Activated CD4-positive, alpha-beta T cell treated with anti-CD3 and anti-CD28 coated beads, Interleukin-2, Interleukin-6, amounts not matched to agents 100 ng/mL and 50 ng/mL, durations not matched to agents 16 hours and 8 hours (primary cell): ENCODE measurements at regions not wholly inside any gene's neighbourhood (a gene's known extent, or its start where the extent isn't known, plus 50 kb on each side); places are given as distances from the start of the nearest gene placed in this dataset.

Experiments
- DNase-seq: peaks from one replicate; pipeline ENCODE4 v3.0.0-alpha.2; 2020

DNA sequence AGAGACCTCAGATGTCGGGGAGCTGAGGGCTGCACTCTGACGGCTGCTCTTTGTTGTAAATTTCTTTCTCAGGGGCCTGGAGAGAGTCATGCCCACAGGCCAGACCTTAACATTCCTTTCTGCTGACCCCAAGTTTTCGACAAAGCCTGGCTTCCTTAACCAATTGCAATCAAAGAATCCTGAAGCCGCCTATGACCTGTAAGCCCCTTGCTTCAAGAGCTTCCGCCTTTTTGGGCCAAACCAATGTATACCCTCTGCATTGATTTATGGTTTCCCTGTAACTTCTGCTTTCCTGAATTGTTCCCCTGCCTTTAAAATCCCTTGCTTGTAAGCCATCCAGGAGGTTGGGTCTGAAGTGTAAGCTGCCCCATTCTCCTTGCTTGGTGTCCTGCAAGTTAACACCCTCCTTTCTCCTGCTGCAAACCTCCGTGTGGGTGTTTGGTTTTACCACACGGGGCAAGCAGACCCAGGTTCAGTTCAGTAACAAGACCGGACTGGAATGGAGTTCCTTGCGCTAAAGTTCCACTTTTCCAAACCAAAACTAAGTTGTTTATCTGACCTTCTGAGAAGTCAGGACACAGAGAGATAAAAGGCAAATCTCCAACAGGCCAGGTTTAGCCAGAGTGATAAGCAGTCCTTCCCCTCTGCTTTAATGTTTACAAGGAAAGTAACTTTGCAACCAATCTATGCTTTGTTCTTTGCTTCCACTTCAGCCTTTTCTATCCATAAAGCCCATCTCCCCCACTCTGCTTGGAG, 141.6 kb downstream of the KCNJ12 start:
- DNase-seq, result no peak

DNA sequence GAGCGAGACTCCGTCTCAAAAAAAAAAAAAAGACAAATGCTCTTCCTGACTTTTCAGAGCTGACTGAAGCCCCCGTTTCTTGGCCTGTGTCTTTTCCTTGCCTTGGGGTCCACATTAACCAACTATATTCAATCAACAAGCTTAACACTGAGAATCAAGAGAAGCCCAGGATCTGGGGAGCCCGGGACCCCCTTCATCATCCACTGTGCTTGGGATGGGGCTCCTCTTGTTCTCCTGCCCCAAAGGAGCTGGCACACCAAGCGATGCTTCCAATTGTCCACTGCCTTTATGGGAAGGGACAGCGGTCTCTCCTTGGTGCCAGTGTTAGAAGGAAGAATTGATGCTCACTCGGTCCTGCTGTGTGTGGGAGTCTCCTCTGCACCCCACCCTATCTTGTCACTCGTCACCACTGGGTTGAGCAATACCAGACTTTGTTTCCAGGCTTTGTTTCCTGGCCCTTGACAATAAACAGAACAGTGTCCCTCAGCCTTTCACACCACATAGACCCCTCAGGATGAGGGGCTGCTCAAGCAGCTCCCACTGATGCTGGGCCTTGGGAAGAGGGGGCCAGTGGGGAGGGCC, 146.7 kb downstream of the KCNJ12 start:
- no peak for DNase-seq

DNA sequence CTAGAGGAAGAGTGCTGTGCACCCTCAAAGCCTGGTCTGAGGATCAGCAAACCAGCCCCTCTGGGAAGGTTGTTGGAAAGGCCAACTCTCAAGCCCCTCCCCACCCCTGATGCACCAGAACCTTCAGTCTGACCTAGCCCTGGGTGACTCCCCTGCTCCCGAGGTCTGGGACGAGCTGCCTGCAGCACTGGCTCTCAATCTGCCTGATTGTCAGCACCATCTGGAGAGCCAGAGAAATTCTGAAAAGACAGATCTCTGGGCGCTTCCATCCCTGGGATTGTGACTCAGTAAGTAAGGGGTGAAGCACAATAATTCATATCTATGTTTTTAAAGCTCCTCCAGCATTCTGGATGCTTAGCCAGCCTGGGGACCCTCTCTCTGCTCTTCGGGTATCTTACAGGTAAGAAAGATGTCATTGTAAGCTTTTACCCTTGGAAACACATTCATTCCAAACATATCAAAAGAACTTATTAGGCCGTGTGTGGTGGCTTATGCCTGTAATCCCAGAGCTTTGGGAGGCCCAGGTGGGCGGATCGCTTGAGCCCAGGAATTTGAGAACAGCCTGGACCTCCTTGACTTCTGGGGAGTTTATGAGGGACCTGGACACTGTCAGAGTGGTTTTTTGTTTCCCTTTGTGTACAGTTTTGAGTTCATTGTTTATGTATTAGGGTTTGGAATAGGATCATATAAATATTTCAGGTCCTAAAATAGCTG, 147.5 kb downstream of the KCNJ12 start:
- no peak for DNase-seq

DNA sequence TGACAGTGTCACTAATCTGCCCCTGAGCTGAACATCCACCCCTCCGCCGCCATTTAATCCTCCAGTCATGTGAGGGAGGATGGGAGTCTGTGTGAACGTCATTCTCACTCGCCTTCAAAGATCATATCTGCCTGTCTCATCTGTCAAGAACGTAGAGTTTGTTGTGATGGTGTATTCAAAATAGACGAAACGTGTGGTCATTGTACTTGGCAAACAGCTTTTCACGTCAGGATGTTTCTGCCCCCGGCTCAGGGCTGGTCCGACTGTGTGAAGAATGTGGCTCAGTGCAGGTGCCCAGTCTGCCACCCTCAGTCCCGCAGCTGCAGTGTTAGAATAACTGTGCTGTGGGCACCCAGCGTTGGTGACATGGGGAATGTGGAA, 148.0 kb downstream of the KCNJ12 start:
- no peak for DNase-seq

DNA sequence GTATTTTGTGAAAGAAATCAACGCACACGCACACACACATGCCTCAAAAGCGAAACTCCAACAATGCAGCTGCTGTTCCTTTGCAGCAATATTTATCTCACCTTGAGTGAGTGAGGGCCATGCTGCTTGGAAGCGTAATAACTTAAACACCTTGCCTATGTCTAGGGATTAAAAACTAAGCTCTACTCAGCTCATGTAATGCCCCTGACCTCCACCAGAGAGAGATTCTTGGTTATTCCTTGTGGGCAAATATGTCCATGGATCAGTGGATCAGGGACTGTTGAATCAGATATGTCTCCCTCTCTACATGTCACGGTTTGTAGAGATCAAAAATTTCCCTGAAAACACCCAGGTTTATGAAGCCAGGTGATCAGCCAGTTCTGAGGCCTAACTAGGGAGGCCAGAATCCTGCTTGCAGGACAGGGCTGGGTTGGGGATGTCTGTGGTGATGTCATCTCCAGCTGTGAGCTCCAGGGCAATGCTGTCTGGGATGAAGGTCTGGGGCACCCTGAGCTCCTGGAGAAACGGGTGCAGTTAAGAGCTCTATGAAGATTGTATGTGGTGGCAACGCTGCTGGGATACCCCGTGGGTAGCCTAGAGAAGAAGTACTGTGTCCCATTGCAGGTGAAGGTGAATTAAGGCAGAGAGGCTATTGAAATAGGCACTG, 149.4 kb downstream of the KCNJ12 start:
- DNase-seq, result no peak

DNA sequence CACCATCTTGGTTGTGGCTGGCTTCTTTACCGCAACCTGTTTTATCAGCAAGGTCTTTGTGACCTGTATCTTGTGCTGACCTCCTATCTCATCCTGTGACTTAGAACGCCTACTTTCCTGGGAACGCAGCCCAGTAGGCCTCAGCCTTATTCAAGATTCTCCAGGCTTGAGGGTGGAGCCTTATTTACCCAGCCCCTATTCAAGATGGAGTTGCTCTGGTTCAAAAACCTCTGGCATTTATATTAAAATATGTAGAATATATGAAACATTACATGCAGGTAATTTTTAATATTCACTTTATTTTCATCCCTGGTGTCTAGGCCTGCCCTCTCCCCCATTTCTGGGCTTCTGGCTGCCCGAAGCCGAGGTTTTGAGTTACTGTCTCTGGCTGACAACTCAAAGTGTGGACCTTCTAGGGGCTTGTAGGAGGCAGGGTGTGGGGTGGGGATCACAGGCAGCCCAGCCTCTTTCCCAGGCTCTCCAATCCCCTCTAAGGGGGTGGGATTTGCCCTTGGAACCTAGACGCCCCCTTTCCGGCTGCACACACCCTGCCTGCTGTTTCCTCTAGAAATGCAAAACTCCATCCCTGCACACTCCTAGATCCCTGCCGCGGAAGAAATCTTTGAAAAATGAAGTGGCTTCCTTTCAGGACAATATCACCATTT, 152.0 kb downstream of the KCNJ12 start:
- no peak for DNase-seq

DNA sequence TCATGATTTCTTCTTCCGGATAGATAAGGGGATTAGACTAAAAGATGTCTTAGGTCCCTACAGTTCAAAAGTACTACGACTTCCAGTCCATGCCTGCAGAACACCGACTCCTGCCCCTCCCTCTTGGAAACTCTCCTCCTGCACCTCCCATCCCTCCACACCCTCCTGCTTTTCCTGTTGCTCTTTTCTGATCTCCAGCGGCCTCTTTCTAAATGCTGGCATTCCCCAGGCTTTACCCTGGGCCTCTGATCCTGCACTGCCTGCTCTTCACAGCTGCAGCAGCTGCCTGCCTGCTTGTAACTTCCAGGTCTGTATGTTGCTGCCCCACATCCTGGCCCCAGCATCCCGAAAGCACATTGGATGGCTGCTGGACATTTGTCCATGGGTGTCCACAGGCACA, 154.2 kb downstream of the KCNJ12 start:
- no peak for DNase-seq

DNA sequence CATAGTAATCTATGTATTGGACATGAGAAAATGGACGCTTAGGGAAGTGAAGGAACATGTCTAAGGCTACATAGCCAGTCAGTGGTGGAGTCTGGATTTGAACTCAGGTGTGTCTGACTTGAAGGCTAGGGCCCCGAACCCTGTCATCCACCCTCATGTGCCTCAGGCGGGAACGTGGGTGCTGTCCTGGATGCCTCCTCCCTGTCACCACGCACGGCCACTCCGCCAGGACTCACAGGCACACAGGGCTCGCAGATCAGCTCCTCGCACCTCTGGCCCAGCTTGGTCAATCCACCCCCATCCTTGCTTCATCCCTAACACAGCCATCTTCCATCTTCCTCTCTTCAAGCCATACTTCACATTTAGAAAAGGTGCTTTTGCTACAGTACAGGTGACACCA, 154.7 kb downstream of the KCNJ12 start:
- no peak for DNase-seq

DNA sequence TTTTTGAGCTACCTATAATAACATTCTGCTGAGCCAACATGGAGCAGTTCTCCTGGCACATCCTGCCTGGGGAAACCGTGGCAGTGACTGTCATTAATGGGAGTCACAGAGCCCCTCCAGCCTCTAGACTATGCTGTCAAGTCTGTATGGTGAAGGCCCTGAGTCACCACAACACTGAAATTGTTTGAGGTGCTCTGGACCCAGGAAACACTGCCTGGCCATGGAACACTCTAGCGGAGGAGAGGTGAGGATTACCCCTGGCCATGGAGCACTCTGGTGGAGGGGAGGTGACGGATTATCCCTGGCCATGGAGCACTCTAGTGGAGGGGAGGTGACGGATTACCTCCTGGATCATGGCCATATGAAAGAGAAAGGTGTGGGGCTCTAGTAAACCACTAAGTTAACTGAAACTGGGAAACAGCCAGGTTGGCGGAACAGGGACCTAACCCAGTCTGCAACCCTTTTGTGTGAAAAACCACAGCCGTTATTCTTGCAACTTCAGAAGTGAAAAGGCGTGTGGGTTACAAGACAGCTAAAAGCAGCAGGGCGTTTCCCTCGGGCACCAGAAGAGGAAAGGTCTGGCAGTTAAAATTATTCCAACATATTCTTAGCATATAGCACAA, 156.7 kb downstream of the KCNJ12 start:
- DNase-seq, result peak; percentile 70

DNA sequence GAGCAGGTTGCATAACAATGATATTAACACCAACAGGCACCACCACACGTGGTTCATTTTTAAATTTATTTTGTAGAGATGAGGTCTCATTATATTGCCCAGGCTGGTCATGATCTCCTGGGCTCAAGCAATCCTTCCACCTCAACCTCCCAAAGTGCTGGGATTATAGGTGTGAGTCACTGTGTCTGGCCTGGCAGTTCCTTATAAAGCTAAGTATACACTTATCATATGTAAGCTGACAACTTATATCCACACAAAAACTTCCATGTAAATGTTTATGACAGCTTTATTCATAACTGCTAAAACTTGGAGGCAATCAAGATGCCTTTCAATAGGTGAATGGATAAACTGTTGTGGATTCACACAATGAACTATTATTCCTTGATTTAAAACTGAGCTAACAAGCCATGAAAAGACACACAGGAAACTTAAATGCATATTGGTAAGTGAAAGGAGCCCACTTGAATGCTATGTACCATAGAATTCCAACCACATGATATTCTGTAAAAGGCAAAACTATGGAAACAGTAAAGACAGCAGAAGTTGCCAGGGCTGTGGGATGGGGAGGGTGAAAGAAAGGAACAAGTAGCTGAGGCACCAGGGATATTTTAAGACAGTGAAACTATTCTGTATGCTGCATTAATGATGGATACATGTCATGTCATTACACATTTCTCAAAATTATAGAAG, 156.5 kb upstream of the KCNJ18 start:
- no peak for DNase-seq

DNA sequence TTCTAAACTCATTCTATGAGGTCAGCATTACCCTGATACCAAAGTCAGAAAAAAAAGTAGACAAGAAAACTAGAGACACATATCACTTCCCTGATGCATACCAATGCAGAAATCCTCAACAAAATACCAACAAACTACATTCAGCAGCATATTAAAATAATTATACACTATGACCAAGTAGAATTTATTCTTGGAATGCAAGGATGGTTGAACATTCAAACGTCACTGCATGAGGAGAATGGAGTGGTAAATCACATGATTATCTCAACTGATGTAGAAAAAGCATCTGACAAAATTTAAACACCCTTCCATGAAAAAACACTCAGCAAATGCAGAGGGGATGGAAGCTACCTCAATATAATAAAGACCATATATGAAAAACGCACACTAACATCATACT, 155.0 kb upstream of the KCNJ18 start:
- no peak for DNase-seq

DNA sequence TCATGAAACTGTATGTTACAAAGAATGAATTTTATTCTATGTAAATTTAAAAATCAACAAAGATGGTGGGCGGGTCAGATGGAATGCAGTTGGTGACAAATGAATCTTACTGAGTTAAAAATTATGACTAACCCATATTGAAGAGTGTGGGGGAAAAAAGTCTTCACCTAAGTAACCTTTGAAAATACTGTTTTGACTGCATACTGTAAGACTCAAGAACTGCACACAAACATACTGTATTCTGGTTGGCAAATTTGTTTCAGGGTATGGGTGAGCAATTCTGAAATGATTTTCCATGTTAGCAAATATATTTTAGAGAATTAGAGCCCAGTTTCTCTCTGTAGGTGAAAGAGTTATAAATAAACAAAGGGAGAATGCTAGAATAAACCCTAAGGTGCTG, 153.7 kb upstream of the KCNJ18 start:
- DNase-seq, result peak; percentile 28

DNA sequence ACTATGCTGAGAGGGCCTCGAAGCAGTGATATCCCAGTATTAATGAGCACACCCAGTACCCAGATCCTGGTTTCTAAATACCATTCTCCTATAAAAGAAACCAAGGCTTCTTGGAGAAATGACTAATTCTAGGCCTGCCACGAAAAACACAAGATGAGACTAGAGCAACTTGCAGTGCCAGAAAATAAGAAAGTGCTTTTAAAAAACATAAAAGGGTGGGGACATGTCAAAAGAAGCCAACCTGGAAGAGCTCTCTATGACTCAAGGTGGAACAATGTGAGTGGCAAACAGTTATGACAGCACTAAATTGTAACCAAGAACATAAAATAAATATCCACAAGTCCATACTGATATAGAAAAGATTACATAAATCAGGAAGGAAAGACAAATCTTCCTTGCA, 153.2 kb upstream of the KCNJ18 start:
- DNase-seq, result no peak

DNA sequence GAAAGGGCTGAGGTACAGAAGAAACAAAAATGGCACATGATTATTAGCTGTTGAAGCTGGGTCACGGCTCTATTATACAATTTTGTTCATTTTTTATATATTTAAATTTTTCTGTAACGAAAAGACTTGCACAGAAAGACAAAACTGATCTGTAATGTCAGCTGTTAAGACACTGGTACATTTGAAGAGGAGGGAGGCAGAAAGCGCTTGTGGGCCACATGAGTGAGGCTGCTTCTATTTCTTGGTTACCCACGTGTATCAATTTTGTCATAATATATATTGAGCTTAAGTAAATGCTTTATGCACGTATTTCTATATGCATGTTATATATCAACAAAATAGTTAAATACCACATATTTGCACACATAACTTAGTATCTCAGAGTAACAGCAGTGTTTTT, 151.8 kb upstream of the KCNJ18 start:
- no peak for DNase-seq

DNA sequence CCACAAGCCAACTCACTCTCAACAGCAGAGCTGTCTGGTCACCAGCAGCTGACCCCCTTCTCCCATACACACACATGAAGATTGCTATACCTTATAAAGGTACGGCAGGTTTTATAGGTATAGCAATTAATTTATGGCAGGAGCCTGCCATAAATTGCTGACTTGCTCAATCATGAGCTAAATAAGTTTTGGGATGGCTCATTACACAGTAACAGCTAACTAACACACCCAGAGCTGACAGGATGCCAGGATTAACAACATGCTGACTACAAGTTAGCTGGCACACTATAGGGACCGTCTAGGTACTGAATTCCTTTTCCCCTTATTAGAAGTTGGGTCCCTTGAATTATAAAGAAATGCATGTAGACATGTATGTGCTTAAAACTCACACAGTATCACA, 150.3 kb upstream of the KCNJ18 start:
- DNase-seq, result no peak

DNA sequence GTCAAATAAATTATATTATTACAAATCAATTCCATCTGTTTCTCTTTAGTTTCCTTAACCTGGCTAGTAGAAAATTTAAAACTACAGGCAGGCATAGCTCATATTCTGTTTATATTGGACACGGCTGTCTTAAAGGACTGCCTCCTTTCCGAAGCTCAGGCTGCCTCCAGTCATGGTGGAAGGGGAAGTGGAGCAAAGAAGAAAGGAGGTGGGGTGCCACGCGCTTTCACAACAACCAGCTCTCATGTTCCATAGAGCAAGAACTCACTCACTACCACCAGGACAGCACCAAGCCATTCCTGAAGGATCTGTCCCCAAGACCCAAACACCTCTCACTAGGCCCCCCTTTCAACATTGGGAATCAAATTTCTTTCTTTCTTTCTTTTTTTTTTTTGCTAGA, 149.3 kb upstream of the KCNJ18 start:
- DNase-seq, result no peak

DNA sequence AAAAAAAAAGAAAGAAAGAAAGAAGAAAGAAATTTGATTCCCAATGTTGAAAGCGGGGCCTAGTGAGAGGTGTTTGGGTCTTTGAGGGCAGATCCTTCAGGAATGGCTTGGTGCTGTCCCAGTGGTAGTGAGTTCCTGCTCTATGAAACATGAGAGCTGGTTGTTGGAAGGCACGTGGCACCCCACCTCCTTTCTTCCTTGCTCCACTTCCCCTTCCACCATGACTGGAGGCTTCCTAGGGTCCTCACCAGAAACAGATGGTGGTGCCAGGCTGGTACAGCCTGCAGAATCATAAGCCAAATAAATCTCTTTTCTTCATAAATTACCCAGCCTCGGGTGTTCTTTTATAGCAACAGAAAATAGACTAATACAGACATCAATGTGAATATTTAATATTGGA, 147.3 kb upstream of the KCNJ18 start:
- no peak for DNase-seq

DNA sequence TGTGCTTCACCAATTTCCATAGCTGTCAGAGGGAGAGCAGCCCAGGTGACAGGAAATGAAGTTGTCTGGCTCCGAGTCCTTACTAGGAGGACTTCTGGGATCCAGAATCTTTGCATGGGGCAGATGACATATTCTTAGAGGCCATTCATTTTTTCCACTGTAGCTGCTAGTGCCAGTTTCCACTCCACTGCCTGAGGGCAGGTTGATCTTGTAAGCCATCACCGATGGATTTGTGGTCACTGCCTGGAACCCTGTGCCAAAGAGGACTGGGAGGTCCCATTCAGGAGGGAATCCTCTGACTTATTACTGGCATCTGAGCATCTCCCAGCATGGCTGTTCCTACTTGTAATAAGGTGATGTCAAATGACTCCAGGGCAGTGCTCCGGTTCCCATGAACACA, 144.1 kb upstream of the KCNJ18 start:
- no peak for DNase-seq

DNA sequence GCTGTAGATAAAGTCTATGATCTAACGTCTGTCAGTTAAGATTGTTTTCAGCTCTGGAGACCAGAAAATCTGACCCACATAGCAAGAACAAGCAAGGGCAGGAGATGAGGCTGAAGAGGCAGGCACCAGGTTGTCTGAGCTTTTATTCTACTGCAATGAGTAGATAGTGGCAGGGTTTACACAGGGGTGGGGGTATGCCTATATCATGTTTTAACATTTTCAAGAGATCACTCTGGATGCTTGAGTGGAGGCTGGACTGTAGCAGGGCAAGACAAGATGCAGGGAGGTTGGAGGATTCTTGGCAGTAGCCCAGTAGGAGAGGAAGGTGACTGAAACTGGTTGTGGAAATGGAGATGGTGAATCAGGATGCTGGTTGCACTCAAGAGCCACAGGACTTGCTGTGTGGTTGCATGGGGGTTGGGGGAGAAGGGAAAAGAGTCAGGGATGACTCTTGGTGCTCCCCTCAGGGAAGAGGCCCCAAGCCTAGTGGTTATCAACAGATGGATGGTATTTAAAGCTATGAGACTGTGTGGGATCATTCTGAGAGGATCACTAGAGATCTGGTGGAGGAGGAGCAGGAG, 143.1 kb upstream of the KCNJ18 start:
- peak; percentile 59 for DNase-seq

DNA sequence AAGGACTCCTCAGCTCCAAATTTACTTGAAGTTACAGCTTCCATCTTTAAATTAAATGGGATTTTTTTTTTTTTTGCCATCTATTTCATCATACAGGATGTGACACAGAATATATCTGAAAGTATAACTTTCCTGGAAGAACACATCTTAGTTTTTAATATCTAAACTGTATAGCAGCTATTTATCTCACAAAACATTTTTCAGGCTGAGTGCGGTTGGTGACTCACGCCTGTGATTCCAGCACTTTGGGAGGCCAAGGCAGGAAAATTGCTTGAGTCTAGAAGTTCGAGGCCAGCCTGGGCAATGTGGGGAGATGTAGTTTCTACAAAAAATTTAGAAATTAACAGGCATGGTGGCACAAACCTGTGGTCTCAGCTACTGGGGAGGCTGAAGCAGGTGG, 142.3 kb upstream of the KCNJ18 start:
- peak; percentile 58 for DNase-seq

DNA sequence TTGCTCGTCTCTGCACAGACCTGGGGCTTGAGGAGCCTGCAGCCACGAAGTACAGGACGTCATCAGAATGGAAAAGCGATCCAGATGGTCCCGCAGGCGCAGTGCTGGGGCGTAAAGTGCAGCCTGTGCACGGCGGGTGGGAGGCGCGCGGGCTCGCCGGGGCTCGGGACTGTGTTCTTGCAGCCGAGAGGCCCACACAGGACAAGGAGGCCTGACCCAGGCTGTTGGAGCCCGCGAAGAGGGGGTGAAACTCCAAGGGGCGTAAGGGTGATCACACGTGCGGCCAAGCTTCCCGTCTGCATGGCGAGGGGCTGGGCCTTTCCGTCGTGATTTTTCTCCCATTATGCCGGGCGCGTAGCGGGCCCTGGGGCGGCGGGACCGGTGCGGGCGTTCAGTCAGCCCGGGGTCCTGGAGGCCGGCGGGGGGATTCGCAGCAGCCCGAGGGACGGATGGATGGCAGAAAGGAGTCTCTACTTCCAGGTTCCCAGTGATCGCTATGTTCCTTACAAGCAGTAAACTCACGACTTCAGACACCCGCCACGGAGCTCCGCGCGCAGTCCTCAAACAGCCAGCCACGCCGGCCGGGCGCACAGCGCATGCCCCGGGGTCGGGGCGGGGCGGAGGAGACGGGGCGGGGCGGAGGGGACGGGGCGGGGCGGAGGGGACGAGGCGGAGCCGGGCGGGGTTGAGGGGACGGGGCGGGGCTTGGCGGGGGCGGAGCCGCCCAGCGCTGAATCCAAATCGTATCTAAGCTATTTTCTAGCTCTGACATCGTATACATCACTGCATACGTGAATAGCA, 141.0 kb upstream of the KCNJ18 start:
- DNase-seq, result peak; percentile 87
